ENCODE measurements at regions not wholly inside any gene's neighbourhood (a gene's known extent, or its start where the extent isn't known, plus 50 kb on each side); places are given as distances from the start of the nearest gene placed in this dataset.

DNA sequence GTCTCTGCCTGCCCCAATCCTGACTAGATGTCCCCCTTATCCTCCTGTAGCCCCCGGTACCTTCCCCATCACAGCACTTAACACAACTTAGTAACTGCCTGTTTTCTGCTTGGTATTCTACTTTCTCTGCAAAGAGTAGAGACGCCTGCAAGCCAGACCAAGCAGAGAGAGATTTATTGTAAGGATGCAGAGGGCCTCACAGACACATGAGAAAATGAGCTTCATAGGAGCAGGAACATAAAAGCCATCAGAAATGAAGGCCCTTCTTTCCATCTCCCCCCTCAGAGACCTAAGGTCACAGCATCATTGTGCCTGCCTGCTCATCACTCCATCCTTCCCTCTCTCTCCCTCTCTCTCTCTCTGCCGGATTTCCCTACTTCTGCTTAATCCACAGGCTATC is 305.7 kb upstream of the NOCT start:
- no peaks in the 10 kb centered on the region for H3K4me1 ChIP-seq (ENCODE audit: control insufficient read depth in 1 of 2, insufficient read depth in 2 of 2, low read length in 2 of 2)
- Mint-ChIP-seq H3K27ac (no peak overlapping the region), H3K9me3 (peaks cover 0 to 7% (median 0%) of the 10 kb centered on the region in 7 donors), H3K36me3 (no peaks in the 10 kb centered on the region), H3K4me1 (no peaks in the 10 kb centered on the region), H3K4me3 (no peak overlapping the region), H3K27me3 (ENCODE audit: low read depth in 3 of 3) (peaks cover 3 to 9% (median 6%) of the 10 kb centered on the region in 3 donors)
- H3K9ac ChIP-seq (ENCODE audit: insufficient read depth, low read length, poor library complexity, severe bottlenecking): no peak overlapping the region
- TF ChIP-seq, protein P1, sequence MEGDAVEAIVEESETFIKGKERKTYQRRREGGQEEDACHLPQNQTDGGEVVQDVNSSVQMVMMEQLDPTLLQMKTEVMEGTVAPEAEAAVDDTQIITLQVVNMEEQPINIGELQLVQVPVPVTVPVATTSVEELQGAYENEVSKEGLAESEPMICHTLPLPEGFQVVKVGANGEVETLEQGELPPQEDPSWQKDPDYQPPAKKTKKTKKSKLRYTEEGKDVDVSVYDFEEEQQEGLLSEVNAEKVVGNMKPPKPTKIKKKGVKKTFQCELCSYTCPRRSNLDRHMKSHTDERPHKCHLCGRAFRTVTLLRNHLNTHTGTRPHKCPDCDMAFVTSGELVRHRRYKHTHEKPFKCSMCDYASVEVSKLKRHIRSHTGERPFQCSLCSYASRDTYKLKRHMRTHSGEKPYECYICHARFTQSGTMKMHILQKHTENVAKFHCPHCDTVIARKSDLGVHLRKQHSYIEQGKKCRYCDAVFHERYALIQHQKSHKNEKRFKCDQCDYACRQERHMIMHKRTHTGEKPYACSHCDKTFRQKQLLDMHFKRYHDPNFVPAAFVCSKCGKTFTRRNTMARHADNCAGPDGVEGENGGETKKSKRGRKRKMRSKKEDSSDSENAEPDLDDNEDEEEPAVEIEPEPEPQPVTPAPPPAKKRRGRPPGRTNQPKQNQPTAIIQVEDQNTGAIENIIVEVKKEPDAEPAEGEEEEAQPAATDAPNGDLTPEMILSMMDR (IDR thresholded peaks at IDR 0.05): no peak
- DNase-seq: no peak
- no peaks in the 10 kb centered on the region for H3K9me3 ChIP-seq (replicated peaks in 1 of 2; ENCODE audit: control insufficient read depth in 1 of 2, insufficient read depth in 1 of 2, low read length in 2 of 2)
- no peaks in the 10 kb centered on the region for H4K20me1 ChIP-seq (ENCODE audit: insufficient read depth, low read length)
- H3K27me3 ChIP-seq (ENCODE audit: control insufficient read depth in 2 of 2, insufficient read depth in 2 of 2, low read length in 2 of 2): no peaks in the 10 kb centered on the region
- H3K27ac ChIP-seq (ENCODE audit: low read depth in 1 of 2, low read length in 2 of 2): no peak overlapping the region
- no peak overlapping the region for H3K4me2 ChIP-seq (replicated peaks; ENCODE audit: extremely low read depth, low read length, poor library complexity, severe bottlenecking)
- H3K36me3 ChIP-seq (replicated peaks in 1 of 2; ENCODE audit: control insufficient read depth in 1 of 2, insufficient read depth in 2 of 2, low read length in 2 of 2): no peaks in the 10 kb centered on the region
- intact Hi-C loops (cut with micrococcal nuclease): no loop called here
- H3K4me3 ChIP-seq (replicated peaks in 1 of 3; ENCODE audit: low read depth in 2 of 3, low read length in 3 of 3): no peak overlapping the region
- no peak overlapping the region for H2AFZ ChIP-seq (ENCODE audit: insufficient read depth, low read depth, low read length, poor library complexity, severe bottlenecking)
- H3K79me2 ChIP-seq (ENCODE audit: insufficient read depth, low read length): no peaks in the 10 kb centered on the region
- WGBS (ENCODE audit: insufficient coverage): 88% methylated on average over 1 of the region's 3 CpGs

DNA sequence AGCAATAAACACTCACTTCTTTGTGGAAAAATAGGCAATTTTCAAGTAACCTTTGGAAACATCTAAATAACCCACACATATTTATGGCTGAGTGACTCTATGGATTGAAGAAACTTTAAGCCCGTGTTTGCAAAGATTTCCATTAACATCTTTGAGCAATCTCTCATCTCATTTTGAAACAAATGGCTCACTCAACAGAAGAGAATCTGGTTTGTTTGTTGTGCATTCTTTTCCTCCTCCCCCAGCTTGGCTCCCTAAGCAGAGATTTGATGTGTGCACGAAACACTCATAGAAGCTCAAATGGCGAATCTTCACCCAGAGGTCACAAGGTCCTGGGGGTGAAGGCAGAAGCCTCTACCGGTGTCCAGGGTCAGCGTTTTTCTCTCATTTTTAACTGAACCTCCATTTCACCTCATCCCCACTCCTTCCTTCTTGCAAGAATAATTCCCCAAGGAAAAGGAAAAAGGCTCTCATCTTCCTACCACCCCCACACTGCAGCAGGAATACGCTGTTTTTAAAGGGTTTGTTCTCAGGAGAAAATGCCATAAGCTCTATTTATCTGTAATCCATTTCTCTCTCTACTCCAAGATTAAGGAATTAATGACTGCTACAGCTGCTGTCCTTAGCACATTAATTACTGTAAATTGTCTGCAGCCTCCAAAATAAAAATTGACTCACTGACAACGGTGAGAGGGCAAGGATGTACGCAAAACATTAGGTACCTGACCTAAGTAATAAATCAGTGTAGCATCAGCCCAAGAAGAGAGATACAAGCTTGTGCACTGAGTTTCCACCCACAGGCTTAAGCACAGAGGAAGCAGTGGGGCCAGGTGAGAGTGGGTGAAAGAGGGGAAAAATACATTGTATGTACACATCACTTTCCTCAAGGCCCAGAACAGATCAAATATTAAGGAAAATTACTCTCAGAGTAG is 307.6 kb upstream of the NOCT start:
- no peaks in the 10 kb centered on the region for H3K9me3 ChIP-seq (replicated peaks in 1 of 2; ENCODE audit: control insufficient read depth in 1 of 2, insufficient read depth in 1 of 2, low read length in 2 of 2)
- intact Hi-C loops (cut with micrococcal nuclease): no loop called here
- H3K27me3 Mint-ChIP-seq (ENCODE audit: low read depth in 3 of 3): peaks cover 0 to 9% (median 3%) of the 10 kb centered on the region in 3 donors
- H2AFZ ChIP-seq (ENCODE audit: insufficient read depth, low read depth, low read length, poor library complexity, severe bottlenecking): no peak overlapping the region
- H3K79me2 ChIP-seq (ENCODE audit: insufficient read depth, low read length): no peaks in the 10 kb centered on the region
- no peak overlapping the region for H3K27ac ChIP-seq (ENCODE audit: low read depth in 1 of 2, low read length in 2 of 2)
- H3K36me3 Mint-ChIP-seq: no peaks in the 10 kb centered on the region
- 83% methylated on average over 2 of the region's 8 CpGs for WGBS (ENCODE audit: insufficient coverage)
- H3K27me3 ChIP-seq (ENCODE audit: control insufficient read depth in 2 of 2, insufficient read depth in 2 of 2, low read length in 2 of 2): no peaks in the 10 kb centered on the region
- no peak overlapping the region for H3K4me2 ChIP-seq (replicated peaks; ENCODE audit: extremely low read depth, low read length, poor library complexity, severe bottlenecking)
- H3K27ac Mint-ChIP-seq: no peak overlapping the region
- no peak overlapping the region for H3K9ac ChIP-seq (ENCODE audit: insufficient read depth, low read length, poor library complexity, severe bottlenecking)
- no peak overlapping the region for H3K4me3 Mint-ChIP-seq
- TF ChIP-seq, protein P1 (IDR thresholded peaks at IDR 0.05): no peak
- H3K36me3 ChIP-seq (replicated peaks in 1 of 2; ENCODE audit: control insufficient read depth in 1 of 2, insufficient read depth in 2 of 2, low read length in 2 of 2): no peaks in the 10 kb centered on the region
- H3K4me3 ChIP-seq (replicated peaks in 1 of 3; ENCODE audit: low read depth in 2 of 3, low read length in 3 of 3): no peak overlapping the region
- H3K4me1 Mint-ChIP-seq: no peaks in the 10 kb centered on the region
- H4K20me1 ChIP-seq (ENCODE audit: insufficient read depth, low read length): no peaks in the 10 kb centered on the region
- peaks cover 0 to 7% (median 0%) of the 10 kb centered on the region in 7 donors for H3K9me3 Mint-ChIP-seq
- no peak for DNase-seq
- no peaks in the 10 kb centered on the region for H3K4me1 ChIP-seq (ENCODE audit: control insufficient read depth in 1 of 2, insufficient read depth in 2 of 2, low read length in 2 of 2)

All from CD14-positive monocyte (primary cell).